GM12878 (cell line): ENCODE measurements at regions not wholly inside any gene's neighbourhood (a gene's known extent, or its start where the extent isn't known, plus 50 kb on each side); places are given as distances from the start of the nearest gene placed in this dataset.

Experiments
- ATAC-seq: fragments of 200-7000 bp; cut with Tn5 transposase; 3 replicates; pipeline ENCODE4 v1.9.1; 2020; ENCODE audit warnings: mild to moderate bottlenecking, moderate library complexity
- BruUV-seq: library from RNA; stranded (reverse); fragments of 400-500 nt; replicated peaks from 2 replicates; lab custom pipeline; 2021; lab: Mats Ljungman, UMichigan
- CTCF ChIA-PET: fragments of 300-600 bp; sonication (Branson Sonifier 250); formaldehyde crosslinking; extraction: SDS; loops from one replicate; lab custom pipeline; 2021; ENCODE audit warnings: inconsistent platforms; lab: Yijun Ruan, JAX
- POLR2A ChIA-PET: fragments of 350-600 bp; formaldehyde crosslinking; extraction: SDS; loops from one replicate; lab custom pipeline; 2021; ENCODE audit warnings: inconsistent platforms; lab: Charles Lee
- RAD21 ChIA-PET: fragments of 300-600 bp; sonication (Branson Sonifier 250); formaldehyde crosslinking; loops from one replicate; lab custom pipeline; 2023; ENCODE audit warnings: antibody characterized with exemption; ENCODE audit not compliant: unreplicated experiment; lab: Charles Lee
- SMC1A ChIA-PET: fragments of 300-600 bp; sonication (Branson Sonifier 250); formaldehyde crosslinking; loops from one replicate; lab custom pipeline; 2023; ENCODE audit not compliant: unreplicated experiment, uncharacterized antibody; lab: Charles Lee
- DNase-seq: peaks from one replicate; pipeline ENCODE4 v3.0.0-alpha.2; 2011; ENCODE audit warnings: low read depth, low spot score
- FAIRE-seq: peaks from 3 replicates; lab custom pipeline; 2011; peaks lifted over from hg19 to GRCh38; lab: Jason Lieb, UNC
- H2AFZ ChIP-seq: 2 replicates; pipeline ENCODE4 v1.6.0; 2011; ENCODE audit warnings: low read depth, low read length, control low read depth; ENCODE audit not compliant: control insufficient read depth
- H3K27ac ChIP-seq: 2 replicates; pipeline ENCODE4 v1.5.1; 2011; ENCODE audit warnings: control low read depth; ENCODE audit not compliant: control insufficient read depth, insufficient read depth
- H3K27me3 ChIP-seq, 2 experiments: replicated peaks in 1 of 2; 2 replicates each; pipeline versions ENCODE4 v1.6.0 to v1.6.1; 2011; ENCODE audit warnings: low read length in 1 of 2; ENCODE audit not compliant: control insufficient read depth in 2 of 2, insufficient read depth in 2 of 2
- H3K36me3 ChIP-seq, 2 experiments: 2 replicates each; pipeline ENCODE4 v1.5.1; 2011; ENCODE audit warnings: low read length in 1 of 2; ENCODE audit not compliant: control insufficient read depth in 2 of 2, insufficient read depth in 2 of 2
- H3K4me1 ChIP-seq: 2 replicates; pipeline ENCODE4 v1.6.1; 2011; ENCODE audit warnings: mild to moderate bottlenecking, low read length, moderate library complexity, mixed read lengths; ENCODE audit not compliant: control insufficient read depth, insufficient read depth
- H3K4me2 ChIP-seq: 2 replicates; pipeline ENCODE4 v1.6.0; 2011; ENCODE audit warnings: control low read depth; ENCODE audit not compliant: control insufficient read depth, insufficient read depth
- H3K4me3 ChIP-seq: fragments of 200-600 bp; sonication (generic); 2 replicates; pipeline ENCODE4 v1.5.1; 2016
- H3K79me2 ChIP-seq: 2 replicates; pipeline ENCODE4 v1.6.0; 2011; ENCODE audit warnings: low read length; ENCODE audit not compliant: control insufficient read depth, insufficient read depth
- H3K9ac ChIP-seq: 2 replicates; pipeline ENCODE4 v1.8.0; 2011; ENCODE audit warnings: low read length, control low read depth, mixed read lengths; ENCODE audit not compliant: control insufficient read depth, insufficient read depth
- H3K9me3 ChIP-seq: replicated peaks from 3 replicates; pipeline ENCODE4 v1.5.1; 2011; ENCODE audit warnings: mild to moderate bottlenecking, low read length; ENCODE audit not compliant: control insufficient read depth, insufficient read depth
- H4K20me1 ChIP-seq: 2 replicates; pipeline ENCODE4 v1.6.0; 2011; ENCODE audit not compliant: control insufficient read depth, insufficient read depth
- BHLHE40 ChIP-seq, 2 experiments: fragments of 450-650 bp in 1 of 2; IDR thresholded peaks; 2 replicates each; pipeline ENCODE4 v1.6.1; 2011 to 2017; ENCODE audit warnings: low read depth in 2 of 2, borderline replicate concordance in 1 of 2, improper control_type of control experiment in 1 of 2, low read length in 1 of 2, mild to moderate bottlenecking in 1 of 2
- CREB1 ChIP-seq: IDR thresholded peaks from 2 replicates; pipeline ENCODE4 v1.6.1; 2012; ENCODE audit warnings: low read depth, mild to moderate bottlenecking, inconsistent platforms
- E2F4 ChIP-seq: IDR thresholded peaks from 2 replicates; pipeline ENCODE4 v1.6.1; 2012; ENCODE audit warnings: low read depth, low read length, improper control_type of control experiment
- FOXM1 ChIP-seq: IDR thresholded peaks from 2 replicates; pipeline ENCODE4 v1.6.1; 2012; ENCODE audit warnings: low read depth, mild to moderate bottlenecking, inconsistent platforms, low read length, moderate library complexity
- HDAC2 ChIP-seq: fragments of 200-600 bp; sonication (generic); IDR thresholded peaks from 2 replicates; pipeline ENCODE4 v1.6.1; 2017
- HDGF ChIP-seq: fragments of 450-650 bp; IDR thresholded peaks from 2 replicates; pipeline ENCODE4 v1.6.1; 2016; ENCODE audit warnings: antibody characterized with exemption
- MEF2A ChIP-seq: IDR thresholded peaks from 2 replicates; pipeline ENCODE4 v1.6.1; 2011; ENCODE audit warnings: low read depth, mild to moderate bottlenecking, low read length, moderate library complexity; ENCODE audit not compliant: insufficient read depth
- MYB ChIP-seq: fragments of 150-350 bp; IDR thresholded peaks from 2 replicates; pipeline ENCODE4 v1.6.1; 2014; ENCODE audit warnings: mild to moderate bottlenecking, low read depth, low read length, borderline replicate concordance
- NFXL1 ChIP-seq: fragments of 450-650 bp; IDR thresholded peaks from 2 replicates; pipeline ENCODE4 v1.6.1; 2017; ENCODE audit warnings: antibody characterized with exemption, mild to moderate bottlenecking, borderline replicate concordance
- NFYA ChIP-seq: IDR thresholded peaks from 2 replicates; pipeline ENCODE4 v1.6.1; 2011; ENCODE audit warnings: low read depth, mild to moderate bottlenecking, low read length, improper control_type of control experiment, borderline replicate concordance
- NR2F1 ChIP-seq: fragments of 450-650 bp; conservative IDR thresholded peaks from 2 replicates; pipeline ENCODE4 v1.6.1; 2017; ENCODE audit warnings: mild to moderate bottlenecking
- NRF1 ChIP-seq: conservative IDR thresholded peaks from 2 replicates; pipeline ENCODE4 v1.6.1; 2011; ENCODE audit warnings: mild to moderate bottlenecking, low read depth, low read length, improper control_type of control experiment
- PAX8 ChIP-seq: fragments of 450-650 bp; IDR thresholded peaks from 2 replicates; pipeline ENCODE4 v1.6.1; 2017; ENCODE audit warnings: mild to moderate bottlenecking, moderate library complexity
- PML ChIP-seq: IDR thresholded peaks from 2 replicates; pipeline ENCODE4 v1.6.1; 2012; ENCODE audit warnings: low read length, inconsistent platforms
- POU2F2 ChIP-seq: IDR thresholded peaks from 3 replicates; pipeline ENCODE4 v1.6.1; 2011; ENCODE audit warnings: low read depth, mild to moderate bottlenecking, low read length, borderline replicate concordance
- RB1 ChIP-seq: fragments of 450-650 bp; formaldehyde crosslinking; IDR thresholded peaks from 2 replicates; pipeline ENCODE4 v1.6.1; 2017; ENCODE audit warnings: mild to moderate bottlenecking, borderline replicate concordance
- RUNX3 ChIP-seq: IDR thresholded peaks from 2 replicates; pipeline ENCODE4 v1.6.1; 2012; ENCODE audit warnings: low read length, inconsistent platforms
- SIN3A ChIP-seq: IDR thresholded peaks from 2 replicates; pipeline ENCODE4 v1.6.1; 2012; ENCODE audit warnings: low read depth, low read length, improper control_type of control experiment
- SMC3 ChIP-seq: IDR thresholded peaks from 2 replicates; pipeline ENCODE4 v1.6.1; 2011; ENCODE audit warnings: low read length, improper control_type of control experiment, borderline replicate concordance
- SPI1 ChIP-seq: IDR thresholded peaks from 2 replicates; pipeline ENCODE4 v1.6.1; 2011; ENCODE audit warnings: low read depth, mild to moderate bottlenecking, low read length, moderate library complexity, borderline replicate concordance; ENCODE audit not compliant: insufficient read depth
- SREBF2 ChIP-seq: IDR thresholded peaks from 2 replicates; pipeline ENCODE4 v1.6.1; 2012; ENCODE audit warnings: mild to moderate bottlenecking, low read length
- YY1 ChIP-seq: IDR thresholded peaks from 2 replicates; pipeline ENCODE4 v1.6.1; 2011; ENCODE audit warnings: low read depth, mild to moderate bottlenecking, low read length
- ZBED1 ChIP-seq: IDR thresholded peaks from 2 replicates; pipeline ENCODE4 v1.6.1; 2016; ENCODE audit warnings: borderline replicate concordance
- ZNF24 ChIP-seq: fragments of 450-650 bp; IDR thresholded peaks from 2 replicates; pipeline ENCODE4 v1.6.1; 2017; ENCODE audit warnings: antibody characterized with exemption, mild to moderate bottlenecking
- WGBS: methylation state at CpG from one replicate; pipeline ENCODE4 v1.1.6; 2016; ENCODE audit warnings: low lambda C conversion rate; ENCODE audit not compliant: insufficient replicate concordance, insufficient coverage; ENCODE audit errors: missing lambda C conversion rate; 5-methylcytosine and 5-hydroxymethylcytosine counted together
- in situ Hi-C: fragments of 300-500 bp; cut with MboI; formaldehyde crosslinking; loops from 9 replicates; pipeline ENCODE4 v1.14.3; 2018; ENCODE audit warnings: mixed read lengths
- intact Hi-C: fragments of 100-400 bp; cut with micrococcal nuclease; formaldehyde crosslinking; loops from one replicate; pipeline ENCODE4 v1.14.2; 2022; ENCODE audit not compliant: unreplicated experiment
- TF ChIP-seq, protein P1 (sequence below): IDR thresholded peaks from 2 replicates; pipeline ENCODE4 v1.6.1; 2011; ENCODE audit warnings: borderline replicate concordance, low read depth, mild to moderate bottlenecking, moderate library complexity, low read length; ENCODE audit not compliant: insufficient read depth, poor library complexity, severe bottlenecking

GRCh38 chr11:90798769-90799168 lies 575.9 kb upstream of the CHORDC1 start (continued):
- TF ChIP-seq POU2F2 = no peak
- TF ChIP-seq, protein P1, sequence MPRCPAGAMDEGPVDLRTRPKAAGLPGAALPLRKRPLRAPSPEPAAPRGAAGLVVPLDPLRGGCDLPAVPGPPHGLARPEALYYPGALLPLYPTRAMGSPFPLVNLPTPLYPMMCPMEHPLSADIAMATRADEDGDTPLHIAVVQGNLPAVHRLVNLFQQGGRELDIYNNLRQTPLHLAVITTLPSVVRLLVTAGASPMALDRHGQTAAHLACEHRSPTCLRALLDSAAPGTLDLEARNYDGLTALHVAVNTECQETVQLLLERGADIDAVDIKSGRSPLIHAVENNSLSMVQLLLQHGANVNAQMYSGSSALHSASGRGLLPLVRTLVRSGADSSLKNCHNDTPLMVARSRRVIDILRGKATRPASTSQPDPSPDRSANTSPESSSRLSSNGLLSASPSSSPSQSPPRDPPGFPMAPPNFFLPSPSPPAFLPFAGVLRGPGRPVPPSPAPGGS = no peak
- TF ChIP-seq RB1 = no peak
- TF ChIP-seq ZNF24 = no peak
- no peak for TF ChIP-seq E2F4
- TF ChIP-seq SMC3 = no peak
- no peak for TF ChIP-seq SREBF2
- TF ChIP-seq BHLHE40 (IDR thresholded peaks at IDR 0.05; ENCODE audit: borderline replicate concordance in 1 of 2, low read depth in 2 of 2, low read length in 1 of 2) = no peak
- no peak for TF ChIP-seq SPI1
- TF ChIP-seq, all 136 proteins: peak for 0

DNA sequence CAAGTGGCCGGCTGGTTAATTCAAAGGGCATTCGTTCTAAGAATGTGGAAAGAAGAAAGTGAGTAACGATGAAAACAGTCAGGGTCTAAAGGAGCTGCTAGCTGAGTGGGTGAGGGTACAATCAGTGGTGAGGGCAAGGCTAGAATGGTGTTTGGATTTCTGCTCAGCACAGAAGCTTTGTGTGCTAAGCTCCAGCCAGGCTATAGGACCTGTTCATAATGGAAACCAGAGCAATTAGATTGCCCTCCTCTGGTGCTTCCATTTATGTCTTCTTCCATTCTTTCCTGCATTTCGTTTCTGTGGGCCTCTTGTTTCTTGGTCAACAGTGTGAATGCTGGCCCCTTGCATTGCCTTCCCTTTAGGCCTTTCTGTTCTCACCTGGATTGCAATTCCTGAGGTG lies 572.9 kb upstream of the CHORDC1 start:
- H3K27ac ChIP-seq = no peak overlapping the region
- no peaks in the 10 kb centered on the region for H4K20me1 ChIP-seq
- TF ChIP-seq MEF2A = no peak
- no peak for TF ChIP-seq PAX8
- no peak for TF ChIP-seq SIN3A
- no peak for TF ChIP-seq YY1
- no peak for TF ChIP-seq ZBED1
- TF ChIP-seq NFXL1 = no peak
- no peak for TF ChIP-seq MYB
- no peak for TF ChIP-seq RUNX3
- no peak for TF ChIP-seq HDGF
- no peak for TF ChIP-seq PML
- no peak for TF ChIP-seq NR2F1
- no peak for TF ChIP-seq FOXM1
- TF ChIP-seq CREB1 = no peak
- TF ChIP-seq HDAC2 = no peak
- TF ChIP-seq NRF1 = no peak
- no peak for TF ChIP-seq NFYA
- intact Hi-C loops = no loop called here
- H3K9ac ChIP-seq = no peak overlapping the region
- ChIA-PET RAD21 (no interaction called here), POLR2A (no interaction called here), CTCF (interaction anchor here (1.0 kb wide), 1 partner anchor 156 kb away, joined by 4 read pairs; no protein-coding TSS in a partner anchor), SMC1A (interaction anchor here (1.2 kb wide), 1 partner anchor 156 kb away, joined by 3 read pairs; no protein-coding TSS in a partner anchor)
- no peak overlapping the region for H3K4me2 ChIP-seq
- H3K4me3 ChIP-seq = no peak overlapping the region
- H3K4me1 ChIP-seq = no peaks in the 10 kb centered on the region
- no peaks in the 10 kb centered on the region for H3K36me3 ChIP-seq
- H3K27me3 ChIP-seq = no peaks in the 10 kb centered on the region
- H3K9me3 ChIP-seq = no peaks in the 10 kb centered on the region
- H3K79me2 ChIP-seq = no peaks in the 10 kb centered on the region
- FAIRE-seq (no peak), ATAC-seq (no peak), DNase-seq (no peak)
- WGBS = 37% methylated on average over 4 of the region's 4 CpGs
- in situ Hi-C loops = no loop called here
- no TSS peak for BruUV-seq
- H2AFZ ChIP-seq = no peak overlapping the region
